LoVo (cell line): ENCODE measurements at regions not wholly inside any gene's neighbourhood (a gene's known extent, or its start where the extent isn't known, plus 50 kb on each side); places are given as distances from the start of the nearest gene placed in this dataset.

Experiments used
- DNase-seq: peaks from one replicate; pipeline ENCODE4 v3.0.0-alpha.2; 2016; ENCODE audit warnings: low spot score

- DNase-seq, result no peak
Measured at GRCh38 chr2:8454797-8455196, 227.1 kb upstream of the ID2 start.

- DNase-seq, result no peak
Measured at GRCh38 chr2:8455236-8456150, 226.4 kb upstream of the ID2 start.

DNA sequence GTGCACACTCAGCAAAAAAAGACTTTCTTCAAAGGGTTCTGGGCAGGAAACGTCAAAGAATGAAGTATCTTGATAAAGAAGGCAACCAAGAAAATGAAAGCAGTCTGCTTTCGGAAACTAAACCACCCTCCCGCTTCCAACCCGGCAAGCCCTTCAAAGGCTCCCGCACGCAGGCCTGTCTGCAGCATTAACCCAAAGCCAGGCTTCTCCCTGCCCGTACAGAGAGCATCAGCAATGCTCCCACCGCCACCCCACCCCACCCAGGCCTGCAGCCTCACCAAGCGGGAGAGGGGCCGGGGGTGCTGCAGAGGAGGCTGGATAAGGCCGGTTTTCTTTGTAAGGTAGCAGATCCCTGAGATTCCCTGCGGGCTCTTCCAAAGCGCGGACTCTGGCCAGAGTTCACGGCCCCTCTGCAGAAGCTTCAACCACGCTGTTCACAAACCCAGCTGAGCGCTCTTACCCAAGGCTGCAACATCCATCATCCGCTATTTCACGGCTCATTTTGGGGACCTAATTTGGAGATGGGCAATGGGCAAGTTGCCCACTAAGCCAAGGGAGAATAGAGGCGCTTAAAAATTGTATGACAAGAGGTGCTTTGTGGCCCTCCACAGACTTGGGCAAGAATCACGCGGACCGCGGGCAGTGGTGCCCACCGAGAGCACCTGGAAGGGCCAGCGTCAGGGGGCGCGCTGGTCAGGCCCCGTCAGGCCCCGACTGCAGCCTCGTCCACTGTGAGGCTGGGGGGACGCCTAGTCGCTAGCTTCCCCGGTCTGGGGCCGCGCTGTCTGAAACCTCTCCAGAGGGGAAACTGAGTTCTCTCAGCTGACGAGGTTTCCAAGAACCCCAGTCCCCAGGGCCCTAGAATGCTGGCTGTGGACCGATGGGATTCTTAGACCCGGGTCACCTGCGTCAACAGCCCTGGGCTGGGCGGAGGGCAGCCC lies 225.4 kb upstream of the ID2 start:
- no peak for DNase-seq

GRCh38 chr2:8457092-8457481 lies 224.8 kb upstream of the ID2 start:
- peak; percentile 39 for DNase-seq

- peak; percentile 49 for DNase-seq
Measured at GRCh38 chr2:8457699-8458502, 224.0 kb upstream of the ID2 start.

DNA sequence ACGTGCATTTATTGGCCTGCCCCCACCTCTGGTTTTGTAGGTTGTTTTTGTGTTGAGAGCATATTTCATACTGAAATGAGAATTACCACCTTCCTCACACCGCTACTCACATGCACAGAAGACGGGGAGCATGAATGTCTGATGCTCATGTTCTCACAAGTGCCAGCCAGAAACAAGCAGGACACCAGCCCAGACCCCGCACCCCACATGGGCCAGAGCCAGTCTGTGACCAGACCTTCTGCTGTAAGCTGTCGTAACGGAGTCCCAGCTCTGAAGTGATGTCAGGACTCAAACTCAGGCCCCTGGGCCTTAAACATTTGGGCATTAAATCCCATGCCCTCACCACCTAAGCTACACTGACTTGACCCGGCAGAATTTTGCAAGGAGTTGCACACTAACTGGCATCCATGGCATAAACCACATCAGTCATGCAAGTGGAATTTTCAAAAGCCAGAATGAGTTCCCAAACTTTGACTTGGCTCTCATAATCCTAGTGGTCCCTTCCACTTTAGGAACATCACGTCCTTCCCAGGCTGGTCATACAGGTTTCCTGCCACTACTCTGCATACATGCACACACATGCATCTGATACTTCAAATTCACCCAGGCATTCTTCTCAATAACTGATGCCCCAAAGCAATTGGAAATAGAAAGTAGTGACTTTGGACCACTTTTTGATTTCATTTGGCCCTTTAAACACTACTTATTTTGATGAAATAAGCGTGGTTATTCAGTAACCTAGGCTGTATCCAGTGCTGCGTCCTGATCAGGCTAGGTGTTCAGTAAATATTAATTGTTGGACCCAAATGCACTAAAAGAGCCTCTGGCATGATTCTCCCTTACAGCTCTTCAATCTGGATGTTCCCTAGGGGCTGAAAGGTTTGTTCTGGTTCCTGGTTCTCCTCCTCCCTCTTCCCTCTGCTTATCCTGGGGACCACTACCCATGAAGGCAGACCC lies 223.1 kb upstream of the ID2 start:
- DNase-seq, result no peak

DNA sequence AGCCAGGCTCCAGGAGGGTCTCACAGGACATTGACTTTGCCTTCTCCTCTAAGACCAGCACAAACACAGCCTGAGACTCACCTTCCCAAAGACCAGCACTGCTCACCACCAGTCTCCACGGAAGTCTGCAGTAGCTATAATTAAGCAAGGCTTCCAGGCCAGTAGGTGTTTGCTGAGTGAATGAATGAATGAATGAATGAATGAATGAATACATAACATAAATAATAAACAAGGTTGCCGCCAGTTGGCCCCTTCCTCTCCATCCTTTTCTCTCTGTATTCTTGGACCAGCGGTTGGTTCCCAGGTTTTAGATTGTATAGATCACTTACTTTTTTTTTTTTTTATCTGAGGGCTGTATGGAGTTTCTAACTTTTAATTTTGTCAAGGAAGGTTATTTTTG lies 222.4 kb upstream of the ID2 start:
- DNase-seq, result no peak

DNA sequence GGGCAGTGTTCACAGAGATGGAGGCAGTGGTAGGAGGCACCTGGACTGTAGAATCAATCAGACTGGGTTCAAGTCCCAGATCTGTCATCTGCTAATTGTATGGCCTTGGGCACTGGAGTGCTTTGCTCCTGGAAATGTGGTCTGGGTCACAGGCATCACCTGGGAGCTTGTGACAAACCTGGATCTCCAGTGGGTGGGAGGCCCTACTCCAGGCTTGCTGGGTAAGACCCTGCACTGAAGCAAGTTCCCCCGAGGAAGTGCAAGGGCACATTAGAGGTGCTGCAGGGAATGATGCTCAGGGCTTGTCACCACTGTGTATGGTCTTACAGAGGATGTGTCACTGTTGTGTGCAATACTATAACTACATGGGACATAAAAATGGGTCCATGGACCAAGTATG lies 220.5 kb upstream of the ID2 start:
- no peak for DNase-seq

DNA sequence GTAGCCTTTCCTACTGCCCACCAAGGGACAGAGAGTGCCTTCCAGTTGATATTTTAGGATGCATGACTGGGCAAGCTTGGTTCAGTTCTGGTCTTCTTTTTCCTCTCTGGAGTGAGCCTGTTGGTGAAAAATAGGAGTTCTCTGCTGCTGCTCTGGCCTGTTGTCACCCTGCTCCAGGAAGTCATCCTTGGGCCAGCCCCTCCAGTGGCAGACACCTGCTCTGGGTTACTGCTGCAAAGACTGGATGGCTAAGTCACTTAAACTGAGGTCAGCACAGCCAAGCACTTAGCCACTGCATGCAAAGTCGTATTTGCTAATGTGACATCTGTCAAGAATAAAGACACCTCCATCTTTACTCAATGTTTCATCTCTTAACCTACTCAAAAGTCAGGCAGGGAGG lies 219.6 kb upstream of the ID2 start:
- no peak for DNase-seq

DNA sequence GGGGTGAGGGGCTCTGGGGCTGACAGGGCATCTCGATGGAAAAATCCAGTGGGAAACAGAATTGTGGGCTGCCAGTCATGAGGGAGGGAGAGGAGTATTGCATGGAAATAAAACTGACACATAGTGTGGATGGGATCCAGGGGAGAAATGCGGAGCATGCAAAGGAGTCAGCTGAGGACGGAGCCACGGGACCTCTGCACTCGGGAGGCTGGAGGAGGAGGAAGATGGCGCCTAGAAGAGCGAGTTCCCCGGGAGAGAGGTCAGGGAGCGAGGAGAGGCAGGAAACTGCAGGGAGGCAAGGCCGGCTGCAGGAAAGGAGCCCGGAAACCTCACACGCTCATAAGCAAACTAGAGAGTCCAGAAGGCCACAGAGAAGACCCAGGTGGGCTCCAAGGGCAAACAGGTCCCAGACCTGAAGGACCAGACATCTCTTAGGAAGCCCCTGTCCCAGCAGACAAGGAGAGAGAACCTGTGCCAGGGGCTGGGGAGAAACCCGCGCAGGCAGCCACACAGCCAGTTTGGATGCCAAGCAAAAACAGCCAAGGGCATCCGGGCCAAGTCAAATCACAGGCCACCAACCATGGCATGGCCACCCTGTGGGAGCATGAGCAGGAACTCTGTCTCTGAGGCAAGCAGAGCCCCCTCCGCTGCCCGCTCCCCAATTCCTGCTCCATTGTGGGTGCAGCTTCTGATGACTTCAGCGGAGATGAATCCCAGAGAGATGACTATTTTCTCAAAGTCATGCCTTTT lies 218.8 kb upstream of the ID2 start:
- DNase-seq, result no peak

GRCh38 chr2:8465560-8465959 lies 216.3 kb upstream of the ID2 start:
- no peak for DNase-seq

- DNase-seq, result no peak
Measured at GRCh38 chr2:8469709-8470493, 212.0 kb upstream of the ID2 start.

DNA sequence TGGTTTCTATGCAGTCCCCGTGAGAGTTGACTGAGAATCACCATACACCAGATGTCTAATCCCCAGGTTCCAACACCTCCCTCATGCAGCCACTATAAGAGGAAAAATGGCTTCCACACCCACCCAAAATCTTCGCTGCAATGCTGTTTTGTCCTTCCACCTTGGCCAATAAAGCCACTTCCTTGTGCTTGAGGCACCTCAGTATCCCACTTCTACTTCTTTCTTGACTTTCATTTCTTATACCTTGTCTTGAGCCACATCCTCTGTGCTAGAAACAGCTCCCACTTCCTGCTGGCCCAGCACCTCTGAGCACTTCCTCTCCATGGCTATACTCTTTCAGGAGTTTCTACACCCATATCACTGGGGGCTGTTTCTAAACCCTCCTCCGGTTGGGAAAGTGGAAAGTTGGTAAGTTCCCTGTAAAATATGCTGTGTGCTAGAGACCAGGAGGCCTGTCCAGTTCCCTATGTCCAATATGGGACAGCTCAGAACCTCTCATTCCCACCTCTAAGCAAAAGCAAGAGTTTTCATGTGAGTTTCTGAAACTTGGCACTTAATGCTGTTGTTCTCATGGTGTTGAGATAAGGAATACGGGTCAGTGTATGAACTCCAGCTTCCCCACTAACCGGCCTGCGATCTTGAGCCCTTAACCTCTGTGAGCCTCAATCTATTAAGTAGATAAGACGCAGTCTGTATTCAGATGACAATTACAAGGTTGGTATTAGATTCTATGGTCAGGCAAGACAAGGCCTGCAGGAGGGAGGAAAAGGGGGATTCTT lies 209.1 kb upstream of the ID2 start:
- no peak for DNase-seq

DNA sequence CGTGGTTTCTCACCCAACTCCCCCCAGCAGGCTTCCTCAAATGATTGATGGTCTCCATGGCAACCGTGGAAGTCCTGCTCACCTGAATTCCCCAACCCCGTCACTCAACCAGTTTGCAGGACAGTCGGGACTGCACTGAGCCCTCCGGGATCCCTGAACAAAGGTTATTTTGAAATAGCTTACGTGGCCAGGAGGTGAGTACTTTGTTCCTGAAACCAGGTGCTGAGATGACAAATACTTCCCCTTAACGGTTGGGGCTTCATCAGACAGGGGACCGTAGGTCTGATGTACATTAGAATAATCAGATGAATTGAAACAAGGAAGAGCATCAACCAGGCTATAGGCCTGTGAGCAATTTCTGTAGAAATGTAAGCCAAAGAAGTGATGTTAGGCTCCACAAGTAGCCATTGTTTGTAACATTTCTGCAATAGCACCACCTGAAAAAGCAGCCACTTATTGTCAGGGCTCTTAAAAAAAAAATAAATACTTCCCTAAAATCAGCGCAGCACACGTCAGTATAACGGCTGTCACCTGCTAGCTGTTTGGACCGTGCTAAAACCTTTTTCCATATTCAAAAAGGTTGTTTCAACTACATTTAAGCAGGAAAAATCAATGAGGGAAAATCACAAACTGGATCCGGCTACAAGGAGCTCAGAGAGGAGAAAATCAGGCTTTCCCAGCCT lies 206.4 kb upstream of the ID2 start:
- DNase-seq, result peak; percentile 37

- no peak for DNase-seq
Measured at GRCh38 chr2:8477552-8478470, 204.0 kb upstream of the ID2 start.

DNA sequence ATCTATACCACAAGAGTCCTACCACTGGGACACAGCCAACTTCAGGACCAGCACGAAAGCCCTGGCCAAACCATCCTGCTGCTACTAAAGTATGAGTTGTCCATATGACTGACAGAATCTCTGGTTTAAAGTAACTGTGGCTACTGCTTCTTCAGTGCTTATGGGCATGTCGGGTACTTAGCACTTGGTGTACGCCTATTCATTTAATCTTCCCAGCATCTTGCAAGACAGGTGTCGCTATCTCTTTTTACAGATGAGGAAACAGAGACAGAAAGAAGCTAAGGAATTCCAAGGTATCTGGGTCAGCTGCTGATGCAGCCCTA lies 203.4 kb upstream of the ID2 start:
- no peak for DNase-seq

DNA sequence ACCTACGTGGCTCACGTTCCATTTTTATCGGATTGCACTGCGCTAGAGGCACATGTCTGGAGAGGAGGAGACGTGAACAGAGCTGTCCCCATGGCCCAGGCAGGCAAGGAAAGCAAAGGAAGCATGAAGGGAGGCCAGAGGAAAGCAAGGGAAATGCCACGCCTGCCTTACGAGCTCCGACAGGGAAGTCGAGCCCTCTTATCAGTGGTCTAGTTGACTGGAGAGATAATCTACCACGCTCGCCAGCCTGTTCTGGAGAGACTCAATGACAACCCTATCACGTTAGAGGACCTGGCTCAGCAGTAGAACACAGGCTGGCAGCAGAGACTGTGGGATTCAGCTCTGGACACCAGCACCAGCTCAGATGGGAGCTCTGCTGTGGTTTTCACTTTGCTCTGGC lies 202.6 kb upstream of the ID2 start:
- peak; percentile 22 for DNase-seq
